GM23338 (cell line): ENCODE measurements at regions not wholly inside any gene's neighbourhood (a gene's known extent, or its start where the extent isn't known, plus 50 kb on each side); places are given as distances from the start of the nearest gene placed in this dataset.
A peak's percentile ranks its signal among the peaks of the same experiment; 100 is the strongest.

Experiments used
- ATAC-seq: fragments of 200-7000 bp; cut with Tn5 transposase; 3 replicates; pipeline ENCODE4 v1.9.1; 2020
- DNase-seq: peaks from one replicate; pipeline ENCODE4 v3.0.0-alpha.2; 2015; ENCODE audit warnings: low spot score
- H2AFZ ChIP-seq: fragments of 200-600 bp; sonication (generic); 2 replicates; pipeline ENCODE4 v1.8.0; 2016; ENCODE audit warnings: antibody characterized with exemption, mild to moderate bottlenecking, moderate library complexity
- H3F3A ChIP-seq: fragments of 200-600 bp; sonication (generic); replicated peaks from 2 replicates; pipeline ENCODE4 v1.8.0; 2017; ENCODE audit warnings: antibody characterized with exemption, mixed run types, low read depth
- H3K27ac ChIP-seq: fragments of 200-600 bp; sonication (generic); 2 replicates; pipeline ENCODE4 v1.6.1; 2016; ENCODE audit warnings: low read depth
- H3K27me3 ChIP-seq: fragments of 200-600 bp; sonication (generic); 2 replicates; pipeline ENCODE4 v1.8.0; 2016; ENCODE audit warnings: mild to moderate bottlenecking, mixed run types, moderate library complexity; ENCODE audit not compliant: insufficient read depth
- H3K36me3 ChIP-seq: fragments of 200-600 bp; sonication (generic); 2 replicates; pipeline ENCODE4 v1.8.0; 2016; ENCODE audit warnings: mild to moderate bottlenecking; ENCODE audit not compliant: insufficient read depth
- H3K4me1 ChIP-seq: fragments of 200-600 bp; sonication (generic); 2 replicates; pipeline ENCODE4 v1.8.0; 2016; ENCODE audit warnings: mild to moderate bottlenecking, moderate library complexity; ENCODE audit not compliant: insufficient read depth
- H3K4me2 ChIP-seq: fragments of 200-600 bp; sonication (generic); 2 replicates; pipeline ENCODE4 v1.7.1; 2017; ENCODE audit warnings: mixed run types
- H3K4me3 ChIP-seq: fragments of 200-600 bp; sonication (generic); 2 replicates; pipeline ENCODE4 v1.6.1; 2016; ENCODE audit warnings: mixed run types
- H3K79me2 ChIP-seq: fragments of 200-600 bp; sonication (generic); replicated peaks from 2 replicates; pipeline ENCODE4 v1.8.0; 2017; ENCODE audit warnings: mild to moderate bottlenecking; ENCODE audit not compliant: insufficient read depth
- H3K9me2 ChIP-seq: fragments of 200-600 bp; sonication (generic); 2 replicates; pipeline ENCODE4 v1.8.0; 2017; ENCODE audit not compliant: insufficient read depth
- H4K20me1 ChIP-seq: fragments of 200-600 bp; sonication (generic); replicated peaks from 2 replicates; pipeline ENCODE4 v1.8.0; 2017; ENCODE audit warnings: mild to moderate bottlenecking; ENCODE audit not compliant: insufficient read depth
- H3K27ac Mint-ChIP-seq: 2 replicates; pipeline ENCODE4 v1.8.0; 2020; ENCODE audit warnings: inconsistent platforms, mild to moderate bottlenecking, moderate library complexity, mixed read lengths
- H3K27me3 Mint-ChIP-seq: 3 replicates; pipeline ENCODE4 v1.8.0; 2022; ENCODE audit warnings: low read depth, mild to moderate bottlenecking, moderate library complexity, mixed read lengths, inconsistent platforms; ENCODE audit not compliant: insufficient read depth, poor library complexity
- H3K36me3 Mint-ChIP-seq: 3 replicates; pipeline ENCODE4 v1.8.0; 2021; ENCODE audit warnings: low read depth, mild to moderate bottlenecking, inconsistent platforms, moderate library complexity, mixed read lengths
- H3K4me1 Mint-ChIP-seq: 3 replicates; pipeline ENCODE4 v1.8.0; 2020; ENCODE audit warnings: mild to moderate bottlenecking, inconsistent platforms, mixed read lengths
- H3K4me3 Mint-ChIP-seq: 3 replicates; pipeline ENCODE4 v1.8.0; 2021; ENCODE audit warnings: moderate library complexity, mild to moderate bottlenecking, inconsistent platforms, mixed read lengths
- H3K9me3 Mint-ChIP-seq: 3 replicates; pipeline ENCODE4 v1.8.0; 2020; ENCODE audit warnings: moderate library complexity, mild to moderate bottlenecking, inconsistent platforms, mixed read lengths
- TF ChIP-seq, protein P1 (sequence below), 2 experiments: fragments of 200-600 bp in 1 of 2; sonication (generic) in 1 of 2; conservative IDR thresholded peaks; 2 replicates each; pipeline versions ENCODE4 v1.5.1 to v1.6.1; 2016 to 2017; ENCODE audit warnings: antibody characterized with exemption in 2 of 2, low read depth in 2 of 2, mild to moderate bottlenecking in 2 of 2, moderate library complexity in 1 of 2
- TF ChIP-seq, protein P2 (sequence below): fragments of 250-450 bp; sonication (Bioruptor Pico); IDR thresholded peaks from 2 replicates; pipeline ENCODE4 v1.5.0; 2020; ENCODE audit warnings: mild to moderate bottlenecking, moderate library complexity
- TF ChIP-seq, protein P3 (sequence below): IDR thresholded peaks from 2 replicates; pipeline ENCODE4 v1.6.1; 2016; ENCODE audit warnings: antibody characterized with exemption
- TF ChIP-seq, protein P4 (sequence below): IDR thresholded peaks from one replicate; pipeline ENCODE4 v1.6.1; 2018; ENCODE audit warnings: antibody characterized with exemption; ENCODE audit not compliant: unreplicated experiment

DNA sequence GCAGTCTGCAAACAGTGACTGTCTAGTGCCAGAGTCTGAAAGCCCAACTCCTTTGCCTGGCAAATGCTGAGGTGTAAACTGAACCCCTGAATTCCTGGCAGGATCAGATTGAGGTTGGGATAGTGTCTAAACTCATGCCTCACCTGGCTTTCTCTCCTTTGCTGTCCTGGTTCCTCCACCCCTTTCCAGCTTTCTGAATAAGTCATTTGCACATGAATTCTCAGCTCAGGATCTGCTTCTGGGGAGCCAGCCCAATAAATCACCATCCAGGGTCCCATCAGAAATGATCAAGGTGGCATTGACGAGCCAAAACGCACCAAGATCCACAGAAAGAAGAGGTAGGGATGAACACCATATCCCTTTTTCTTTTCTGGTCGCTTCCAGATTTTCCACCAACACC is 301.6 kb downstream of the LRFN2 start:
- ATAC-seq (peak; percentile 34), DNase-seq (peak; percentile 24)
- Mint-ChIP-seq H3K9me3 (no peaks in the 10 kb centered on the region; the same call in 2 of the 3 replicates), H3K4me1 (peaks cover 55% of the 10 kb centered on the region), H3K4me3 (peak overlapping the region; percentile 63), H3K27ac (peak overlapping the region; percentile 87), H3K27me3 (peaks cover 7% of the 10 kb centered on the region), H3K36me3 (peaks cover 3% of the 10 kb centered on the region; the same call in 1 of the 3 replicates)
- peaks cover 48% of the 10 kb centered on the region for H3K4me1 ChIP-seq
- no peaks in the 10 kb centered on the region for H3F3A ChIP-seq
- H3K36me3 ChIP-seq = no peaks in the 10 kb centered on the region
- no peaks in the 10 kb centered on the region for H3K79me2 ChIP-seq
- H3K4me3 ChIP-seq = peak overlapping the region; percentile 32
- peak overlapping the region; percentile 8; the same call in 1 of the 2 replicates for H3K27ac ChIP-seq
- no peaks in the 10 kb centered on the region for H3K27me3 ChIP-seq
- TF ChIP-seq, protein P1, sequence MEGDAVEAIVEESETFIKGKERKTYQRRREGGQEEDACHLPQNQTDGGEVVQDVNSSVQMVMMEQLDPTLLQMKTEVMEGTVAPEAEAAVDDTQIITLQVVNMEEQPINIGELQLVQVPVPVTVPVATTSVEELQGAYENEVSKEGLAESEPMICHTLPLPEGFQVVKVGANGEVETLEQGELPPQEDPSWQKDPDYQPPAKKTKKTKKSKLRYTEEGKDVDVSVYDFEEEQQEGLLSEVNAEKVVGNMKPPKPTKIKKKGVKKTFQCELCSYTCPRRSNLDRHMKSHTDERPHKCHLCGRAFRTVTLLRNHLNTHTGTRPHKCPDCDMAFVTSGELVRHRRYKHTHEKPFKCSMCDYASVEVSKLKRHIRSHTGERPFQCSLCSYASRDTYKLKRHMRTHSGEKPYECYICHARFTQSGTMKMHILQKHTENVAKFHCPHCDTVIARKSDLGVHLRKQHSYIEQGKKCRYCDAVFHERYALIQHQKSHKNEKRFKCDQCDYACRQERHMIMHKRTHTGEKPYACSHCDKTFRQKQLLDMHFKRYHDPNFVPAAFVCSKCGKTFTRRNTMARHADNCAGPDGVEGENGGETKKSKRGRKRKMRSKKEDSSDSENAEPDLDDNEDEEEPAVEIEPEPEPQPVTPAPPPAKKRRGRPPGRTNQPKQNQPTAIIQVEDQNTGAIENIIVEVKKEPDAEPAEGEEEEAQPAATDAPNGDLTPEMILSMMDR (conservative IDR thresholded peaks at IDR 0.05; ENCODE audit: low read depth in 2 of 2) = no peak
- TF ChIP-seq, protein P2, sequence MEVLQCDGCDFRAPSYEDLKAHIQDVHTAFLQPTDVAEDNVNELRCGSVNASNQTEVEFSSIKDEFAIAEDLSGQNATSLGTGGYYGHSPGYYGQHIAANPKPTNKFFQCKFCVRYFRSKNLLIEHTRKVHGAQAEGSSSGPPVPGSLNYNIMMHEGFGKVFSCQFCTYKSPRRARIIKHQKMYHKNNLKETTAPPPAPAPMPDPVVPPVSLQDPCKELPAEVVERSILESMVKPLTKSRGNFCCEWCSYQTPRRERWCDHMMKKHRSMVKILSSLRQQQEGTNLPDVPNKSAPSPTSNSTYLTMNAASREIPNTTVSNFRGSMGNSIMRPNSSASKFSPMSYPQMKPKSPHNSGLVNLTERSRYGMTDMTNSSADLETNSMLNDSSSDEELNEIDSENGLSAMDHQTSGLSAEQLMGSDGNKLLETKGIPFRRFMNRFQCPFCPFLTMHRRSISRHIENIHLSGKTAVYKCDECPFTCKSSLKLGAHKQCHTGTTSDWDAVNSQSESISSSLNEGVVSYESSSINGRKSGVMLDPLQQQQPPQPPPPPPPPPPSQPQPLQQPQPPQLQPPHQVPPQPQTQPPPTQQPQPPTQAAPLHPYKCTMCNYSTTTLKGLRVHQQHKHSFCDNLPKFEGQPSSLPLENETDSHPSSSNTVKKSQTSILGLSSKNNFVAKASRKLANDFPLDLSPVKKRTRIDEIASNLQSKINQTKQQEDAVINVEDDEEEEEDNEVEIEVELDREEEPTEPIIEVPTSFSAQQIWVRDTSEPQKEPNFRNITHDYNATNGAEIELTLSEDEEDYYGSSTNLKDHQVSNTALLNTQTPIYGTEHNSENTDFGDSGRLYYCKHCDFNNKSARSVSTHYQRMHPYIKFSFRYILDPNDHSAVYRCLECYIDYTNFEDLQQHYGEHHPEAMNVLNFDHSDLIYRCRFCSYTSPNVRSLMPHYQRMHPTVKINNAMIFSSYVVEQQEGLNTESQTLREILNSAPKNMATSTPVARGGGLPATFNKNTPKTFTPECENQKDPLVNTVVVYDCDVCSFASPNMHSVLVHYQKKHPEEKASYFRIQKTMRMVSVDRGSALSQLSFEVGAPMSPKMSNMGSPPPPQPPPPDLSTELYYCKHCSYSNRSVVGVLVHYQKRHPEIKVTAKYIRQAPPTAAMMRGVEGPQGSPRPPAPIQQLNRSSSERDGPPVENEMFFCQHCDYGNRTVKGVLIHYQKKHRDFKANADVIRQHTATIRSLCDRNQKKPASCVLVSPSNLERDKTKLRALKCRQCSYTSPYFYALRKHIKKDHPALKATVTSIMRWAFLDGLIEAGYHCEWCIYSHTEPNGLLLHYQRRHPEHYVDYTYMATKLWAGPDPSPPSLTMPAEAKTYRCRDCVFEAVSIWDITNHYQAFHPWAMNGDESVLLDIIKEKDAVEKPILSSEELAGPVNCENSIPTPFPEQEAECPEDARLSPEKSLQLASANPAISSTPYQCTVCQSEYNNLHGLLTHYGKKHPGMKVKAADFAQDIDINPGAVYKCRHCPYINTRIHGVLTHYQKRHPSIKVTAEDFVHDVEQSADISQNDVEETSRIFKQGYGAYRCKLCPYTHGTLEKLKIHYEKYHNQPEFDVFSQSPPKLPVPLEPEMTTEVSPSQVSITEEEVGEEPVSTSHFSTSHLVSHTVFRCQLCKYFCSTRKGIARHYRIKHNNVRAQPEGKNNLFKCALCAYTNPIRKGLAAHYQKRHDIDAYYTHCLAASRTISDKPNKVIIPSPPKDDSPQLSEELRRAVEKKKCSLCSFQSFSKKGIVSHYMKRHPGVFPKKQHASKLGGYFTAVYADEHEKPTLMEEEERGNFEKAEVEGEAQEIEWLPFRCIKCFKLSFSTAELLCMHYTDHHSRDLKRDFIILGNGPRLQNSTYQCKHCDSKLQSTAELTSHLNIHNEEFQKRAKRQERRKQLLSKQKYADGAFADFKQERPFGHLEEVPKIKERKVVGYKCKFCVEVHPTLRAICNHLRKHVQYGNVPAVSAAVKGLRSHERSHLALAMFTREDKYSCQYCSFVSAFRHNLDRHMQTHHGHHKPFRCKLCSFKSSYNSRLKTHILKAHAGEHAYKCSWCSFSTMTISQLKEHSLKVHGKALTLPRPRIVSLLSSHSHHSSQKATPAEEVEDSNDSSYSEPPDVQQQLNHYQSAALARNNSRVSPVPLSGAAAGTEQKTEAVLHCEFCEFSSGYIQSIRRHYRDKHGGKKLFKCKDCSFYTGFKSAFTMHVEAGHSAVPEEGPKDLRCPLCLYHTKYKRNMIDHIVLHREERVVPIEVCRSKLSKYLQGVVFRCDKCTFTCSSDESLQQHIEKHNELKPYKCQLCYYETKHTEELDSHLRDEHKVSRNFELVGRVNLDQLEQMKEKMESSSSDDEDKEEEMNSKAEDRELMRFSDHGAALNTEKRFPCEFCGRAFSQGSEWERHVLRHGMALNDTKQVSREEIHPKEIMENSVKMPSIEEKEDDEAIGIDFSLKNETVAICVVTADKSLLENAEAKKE (CRISPR knock-in tag) = peak; percentile 94
- TF ChIP-seq, protein P3, sequence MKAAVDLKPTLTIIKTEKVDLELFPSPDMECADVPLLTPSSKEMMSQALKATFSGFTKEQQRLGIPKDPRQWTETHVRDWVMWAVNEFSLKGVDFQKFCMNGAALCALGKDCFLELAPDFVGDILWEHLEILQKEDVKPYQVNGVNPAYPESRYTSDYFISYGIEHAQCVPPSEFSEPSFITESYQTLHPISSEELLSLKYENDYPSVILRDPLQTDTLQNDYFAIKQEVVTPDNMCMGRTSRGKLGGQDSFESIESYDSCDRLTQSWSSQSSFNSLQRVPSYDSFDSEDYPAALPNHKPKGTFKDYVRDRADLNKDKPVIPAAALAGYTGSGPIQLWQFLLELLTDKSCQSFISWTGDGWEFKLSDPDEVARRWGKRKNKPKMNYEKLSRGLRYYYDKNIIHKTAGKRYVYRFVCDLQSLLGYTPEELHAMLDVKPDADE = no peak
- TF ChIP-seq, protein P4, sequence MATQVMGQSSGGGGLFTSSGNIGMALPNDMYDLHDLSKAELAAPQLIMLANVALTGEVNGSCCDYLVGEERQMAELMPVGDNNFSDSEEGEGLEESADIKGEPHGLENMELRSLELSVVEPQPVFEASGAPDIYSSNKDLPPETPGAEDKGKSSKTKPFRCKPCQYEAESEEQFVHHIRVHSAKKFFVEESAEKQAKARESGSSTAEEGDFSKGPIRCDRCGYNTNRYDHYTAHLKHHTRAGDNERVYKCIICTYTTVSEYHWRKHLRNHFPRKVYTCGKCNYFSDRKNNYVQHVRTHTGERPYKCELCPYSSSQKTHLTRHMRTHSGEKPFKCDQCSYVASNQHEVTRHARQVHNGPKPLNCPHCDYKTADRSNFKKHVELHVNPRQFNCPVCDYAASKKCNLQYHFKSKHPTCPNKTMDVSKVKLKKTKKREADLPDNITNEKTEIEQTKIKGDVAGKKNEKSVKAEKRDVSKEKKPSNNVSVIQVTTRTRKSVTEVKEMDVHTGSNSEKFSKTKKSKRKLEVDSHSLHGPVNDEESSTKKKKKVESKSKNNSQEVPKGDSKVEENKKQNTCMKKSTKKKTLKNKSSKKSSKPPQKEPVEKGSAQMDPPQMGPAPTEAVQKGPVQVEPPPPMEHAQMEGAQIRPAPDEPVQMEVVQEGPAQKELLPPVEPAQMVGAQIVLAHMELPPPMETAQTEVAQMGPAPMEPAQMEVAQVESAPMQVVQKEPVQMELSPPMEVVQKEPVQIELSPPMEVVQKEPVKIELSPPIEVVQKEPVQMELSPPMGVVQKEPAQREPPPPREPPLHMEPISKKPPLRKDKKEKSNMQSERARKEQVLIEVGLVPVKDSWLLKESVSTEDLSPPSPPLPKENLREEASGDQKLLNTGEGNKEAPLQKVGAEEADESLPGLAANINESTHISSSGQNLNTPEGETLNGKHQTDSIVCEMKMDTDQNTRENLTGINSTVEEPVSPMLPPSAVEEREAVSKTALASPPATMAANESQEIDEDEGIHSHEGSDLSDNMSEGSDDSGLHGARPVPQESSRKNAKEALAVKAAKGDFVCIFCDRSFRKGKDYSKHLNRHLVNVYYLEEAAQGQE = no peak
- peaks cover 7% of the 10 kb centered on the region for H3K9me2 ChIP-seq
- H3K4me2 ChIP-seq = peak overlapping the region; percentile 69
- H4K20me1 ChIP-seq = no peaks in the 10 kb centered on the region
- no peak overlapping the region for H2AFZ ChIP-seq
